ENCODE measurements at regions not wholly inside any gene's neighbourhood (a gene's known extent, or its start where the extent isn't known, plus 50 kb on each side); places are given as distances from the start of the nearest gene placed in this dataset.

DNA sequence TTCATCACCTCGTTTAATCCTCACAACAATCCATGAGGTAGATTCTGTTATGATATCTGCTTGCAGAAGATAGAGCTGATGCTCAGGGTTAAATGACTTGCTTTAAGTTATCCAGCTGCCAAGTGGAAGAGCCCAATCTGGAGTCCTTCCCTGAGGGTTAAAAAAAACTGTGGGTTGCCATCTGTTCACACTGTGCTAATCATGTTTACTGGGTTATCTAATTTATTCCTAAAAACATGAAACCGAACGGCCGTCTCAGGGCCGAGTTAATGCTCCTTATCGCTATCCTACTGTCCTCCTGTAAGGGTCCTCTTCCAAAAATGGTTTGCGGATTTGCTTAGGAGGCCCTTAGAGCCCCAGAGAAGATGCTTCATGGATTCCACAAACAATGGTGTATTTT, 153.3 kb downstream of the YIPF5 start:
- Mint-ChIP-seq H3K9me3 (peaks cover 8% of the 10 kb centered on the region), H3K4me1 (no peaks in the 10 kb centered on the region), H3K27me3 (peaks cover 2% of the 10 kb centered on the region), H3K36me3 (ENCODE audit: low read depth) (no peaks in the 10 kb centered on the region), H3K27ac (no peak overlapping the region), H3K4me3 (no peak overlapping the region)
- ATAC-seq (ENCODE audit: low read depth), result no peak
- TF ChIP-seq, protein P1, sequence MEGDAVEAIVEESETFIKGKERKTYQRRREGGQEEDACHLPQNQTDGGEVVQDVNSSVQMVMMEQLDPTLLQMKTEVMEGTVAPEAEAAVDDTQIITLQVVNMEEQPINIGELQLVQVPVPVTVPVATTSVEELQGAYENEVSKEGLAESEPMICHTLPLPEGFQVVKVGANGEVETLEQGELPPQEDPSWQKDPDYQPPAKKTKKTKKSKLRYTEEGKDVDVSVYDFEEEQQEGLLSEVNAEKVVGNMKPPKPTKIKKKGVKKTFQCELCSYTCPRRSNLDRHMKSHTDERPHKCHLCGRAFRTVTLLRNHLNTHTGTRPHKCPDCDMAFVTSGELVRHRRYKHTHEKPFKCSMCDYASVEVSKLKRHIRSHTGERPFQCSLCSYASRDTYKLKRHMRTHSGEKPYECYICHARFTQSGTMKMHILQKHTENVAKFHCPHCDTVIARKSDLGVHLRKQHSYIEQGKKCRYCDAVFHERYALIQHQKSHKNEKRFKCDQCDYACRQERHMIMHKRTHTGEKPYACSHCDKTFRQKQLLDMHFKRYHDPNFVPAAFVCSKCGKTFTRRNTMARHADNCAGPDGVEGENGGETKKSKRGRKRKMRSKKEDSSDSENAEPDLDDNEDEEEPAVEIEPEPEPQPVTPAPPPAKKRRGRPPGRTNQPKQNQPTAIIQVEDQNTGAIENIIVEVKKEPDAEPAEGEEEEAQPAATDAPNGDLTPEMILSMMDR (IDR thresholded peaks at IDR 0.05), result no peak
- intact Hi-C loops (cut with micrococcal nuclease), result no loop called here
- ChIA-PET POLR2A (no interaction called here), CTCF (no interaction called here)
- no peak for DNase-seq

DNA sequence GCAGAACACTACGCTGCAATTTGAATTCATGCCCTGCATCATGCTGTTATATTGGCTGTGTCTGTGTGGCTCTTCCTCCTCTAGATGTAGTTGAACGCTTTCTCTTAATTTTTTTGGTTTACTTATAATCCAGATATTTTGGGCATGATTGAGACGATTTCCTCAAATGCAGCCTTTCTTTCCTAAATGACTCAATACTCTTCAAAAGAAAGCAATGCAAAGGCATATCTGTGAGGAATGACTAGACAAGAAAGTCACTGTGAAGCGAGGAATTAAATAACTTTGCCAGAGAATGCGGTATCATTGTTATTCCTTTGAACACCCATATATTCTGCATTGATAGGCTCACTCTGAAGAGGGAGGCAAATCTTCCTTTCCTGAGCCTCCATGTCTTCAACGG, 152.8 kb downstream of the YIPF5 start:
- H3K9me3 Mint-ChIP-seq, result peaks cover 8% of the 10 kb centered on the region
- H3K27ac Mint-ChIP-seq, result no peak overlapping the region
- CTCF ChIA-PET, result no interaction called here
- H3K27me3 Mint-ChIP-seq, result peaks cover 2% of the 10 kb centered on the region
- TF ChIP-seq, protein P1 (IDR thresholded peaks at IDR 0.05), result no peak
- H3K36me3 Mint-ChIP-seq (ENCODE audit: low read depth), result no peaks in the 10 kb centered on the region
- POLR2A ChIA-PET, result no interaction called here
- H3K4me3 Mint-ChIP-seq, result no peak overlapping the region
- DNase-seq, result no peak
- H3K4me1 Mint-ChIP-seq, result no peaks in the 10 kb centered on the region
- intact Hi-C loops (cut with micrococcal nuclease), result no loop called here
- no peak for ATAC-seq (ENCODE audit: low read depth)

- intact Hi-C loops (cut with micrococcal nuclease), result no loop called here
Observed at GRCh38 chr5:144024090-144024489, 146.4 kb downstream of the YIPF5 start.

DNA sequence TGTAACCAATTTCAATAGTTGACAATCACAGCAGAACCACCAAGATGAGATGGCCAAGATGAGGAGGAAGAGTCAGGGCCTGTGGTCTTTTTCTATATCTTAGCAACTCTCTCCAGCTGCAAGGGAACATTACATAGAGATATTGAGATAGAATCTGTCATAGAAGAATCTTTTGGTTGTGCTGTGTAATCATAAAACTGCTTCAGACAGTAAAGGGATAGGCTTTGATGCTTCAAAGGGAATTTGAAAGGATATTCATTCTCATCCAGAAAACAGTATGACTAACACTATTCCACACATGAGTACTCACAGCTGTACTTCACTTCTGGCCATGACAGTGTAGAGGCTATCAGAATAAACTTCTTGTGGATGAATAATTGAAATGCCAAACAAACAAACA, 145.9 kb downstream of the YIPF5 start:
- TF ChIP-seq, protein P1 (IDR thresholded peaks at IDR 0.05), result no peak
- peaks cover 8% of the 10 kb centered on the region for H3K27me3 Mint-ChIP-seq
- no peak overlapping the region for H3K4me3 Mint-ChIP-seq

More at GRCh38 chr5:144024090-144024489, 146.4 kb downstream of the YIPF5 start:
- no peak overlapping the region for H3K4me3 Mint-ChIP-seq
- POLR2A ChIA-PET, result no interaction called here
- H3K27me3 Mint-ChIP-seq, result peaks cover 8% of the 10 kb centered on the region
- no peak overlapping the region for H3K27ac Mint-ChIP-seq
- no peaks in the 10 kb centered on the region for H3K36me3 Mint-ChIP-seq (ENCODE audit: low read depth)
- DNase-seq, result no peak
- TF ChIP-seq, protein P1 (IDR thresholded peaks at IDR 0.05), result no peak
- H3K9me3 Mint-ChIP-seq, result peaks cover 4% of the 10 kb centered on the region
- CTCF ChIA-PET, result no interaction called here
- ATAC-seq (ENCODE audit: low read depth), result no peak
- H3K4me1 Mint-ChIP-seq, result no peaks in the 10 kb centered on the region

GRCh38 chr5:144026286-144026685, 144.2 kb downstream of the YIPF5 start:
- intact Hi-C loops (cut with micrococcal nuclease), result no loop called here
- Mint-ChIP-seq H3K27ac (no peak overlapping the region), H3K9me3 (no peaks in the 10 kb centered on the region), H3K27me3 (peaks cover 7% of the 10 kb centered on the region), H3K36me3 (ENCODE audit: low read depth) (no peaks in the 10 kb centered on the region), H3K4me1 (no peaks in the 10 kb centered on the region), H3K4me3 (no peak overlapping the region)
- DNase-seq (no peak), ATAC-seq (ENCODE audit: low read depth) (no peak)
- TF ChIP-seq, protein P1 (IDR thresholded peaks at IDR 0.05), result no peak
- ChIA-PET CTCF (no interaction called here), POLR2A (no interaction called here)

More for the DNA sequence above, 145.9 kb downstream of the YIPF5 start:
- Mint-ChIP-seq H3K27ac (no peak overlapping the region), H3K36me3 (ENCODE audit: low read depth) (no peaks in the 10 kb centered on the region), H3K9me3 (peaks cover 4% of the 10 kb centered on the region), H3K4me1 (no peaks in the 10 kb centered on the region)
- no peak for ATAC-seq (ENCODE audit: low read depth)
- DNase-seq, result no peak
- POLR2A ChIA-PET, result no interaction called here
- intact Hi-C loops (cut with micrococcal nuclease), result no loop called here
- CTCF ChIA-PET, result no interaction called here
